Esophagus squamous epithelium (tissue), 4 donors: ENCODE measurements at regions not wholly inside any gene's neighbourhood (a gene's known extent, or its start where the extent isn't known, plus 50 kb on each side); places are given as distances from the start of the nearest gene placed in this dataset.

ENCODE experiments used
- POLR2A ChIP-seq, 4 donors: fragments of 450-650 bp; IDR thresholded peaks; one replicate each; pipeline ENCODE4 v1.6.1; 2017; ENCODE audit warnings: antibody characterized with exemption in 4 of 4, mild to moderate bottlenecking in 4 of 4, moderate library complexity in 3 of 4
- TF ChIP-seq, protein P1 (sequence below), 6 experiments: fragments of 450-650 bp in 4 of 6; fragments of 200-600 bp in 2 of 6; sonication (generic) in 2 of 6; IDR thresholded peaks; one replicate each; pipeline ENCODE4 v1.5.1; 2016 to 2019; ENCODE audit warnings: antibody characterized with exemption in 6 of 6, mild to moderate bottlenecking in 4 of 6, moderate library complexity in 4 of 6

DNA sequence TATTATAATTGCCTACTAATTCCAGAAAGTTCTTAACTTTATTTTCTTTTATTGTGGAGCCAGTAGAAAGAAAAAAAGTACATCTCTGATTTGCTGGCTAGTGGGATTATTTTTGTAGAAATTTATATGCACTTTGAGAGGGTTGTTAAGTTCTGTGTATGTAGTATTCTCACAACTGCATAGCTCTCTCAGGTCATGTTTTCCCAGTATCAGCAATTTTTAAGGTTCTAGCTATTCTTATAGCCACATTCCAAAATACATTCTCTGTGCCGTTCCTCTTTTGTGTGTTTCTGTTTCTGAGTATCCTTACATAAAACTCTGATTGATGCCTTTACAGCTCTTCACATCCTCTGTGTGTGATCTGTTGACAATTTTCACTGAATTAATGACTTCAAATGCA is 199.3 kb upstream of the KYNU start:
- TF ChIP-seq, protein P1, sequence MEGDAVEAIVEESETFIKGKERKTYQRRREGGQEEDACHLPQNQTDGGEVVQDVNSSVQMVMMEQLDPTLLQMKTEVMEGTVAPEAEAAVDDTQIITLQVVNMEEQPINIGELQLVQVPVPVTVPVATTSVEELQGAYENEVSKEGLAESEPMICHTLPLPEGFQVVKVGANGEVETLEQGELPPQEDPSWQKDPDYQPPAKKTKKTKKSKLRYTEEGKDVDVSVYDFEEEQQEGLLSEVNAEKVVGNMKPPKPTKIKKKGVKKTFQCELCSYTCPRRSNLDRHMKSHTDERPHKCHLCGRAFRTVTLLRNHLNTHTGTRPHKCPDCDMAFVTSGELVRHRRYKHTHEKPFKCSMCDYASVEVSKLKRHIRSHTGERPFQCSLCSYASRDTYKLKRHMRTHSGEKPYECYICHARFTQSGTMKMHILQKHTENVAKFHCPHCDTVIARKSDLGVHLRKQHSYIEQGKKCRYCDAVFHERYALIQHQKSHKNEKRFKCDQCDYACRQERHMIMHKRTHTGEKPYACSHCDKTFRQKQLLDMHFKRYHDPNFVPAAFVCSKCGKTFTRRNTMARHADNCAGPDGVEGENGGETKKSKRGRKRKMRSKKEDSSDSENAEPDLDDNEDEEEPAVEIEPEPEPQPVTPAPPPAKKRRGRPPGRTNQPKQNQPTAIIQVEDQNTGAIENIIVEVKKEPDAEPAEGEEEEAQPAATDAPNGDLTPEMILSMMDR (IDR thresholded peaks at IDR 0.05), result no peak
- no peak for TF ChIP-seq POLR2A (IDR thresholded peaks at IDR 0.05)
